ENCODE measurements at regions not wholly inside any gene's neighbourhood (a gene's known extent, or its start where the extent isn't known, plus 50 kb on each side); places are given as distances from the start of the nearest gene placed in this dataset.
"Not testable (repeated sequence)": the region's sequence is repeated elsewhere in the genome, so short reads cannot be mapped to it uniquely, and the experiment has no call there.

GRCh38 chr21:28393279-28393678, 599.4 kb downstream of the LTN1 start:
- no peaks in the 10 kb centered on the region for H3K4me1 Mint-ChIP-seq
- no peaks in the 10 kb centered on the region for H3K27me3 Mint-ChIP-seq
- DNase-seq (no peak), ATAC-seq (no peak)
- H3K4me3 Mint-ChIP-seq, result no peak overlapping the region
- H3K27ac Mint-ChIP-seq, result no peak overlapping the region
- peaks cover 0 to 8% of the 10 kb centered on the region in 2 donors for H3K9me3 Mint-ChIP-seq

- Mint-ChIP-seq H3K4me1 (no peaks in the 10 kb centered on the region), H3K27me3 (no peaks in the 10 kb centered on the region)
- ATAC-seq, result no peak
These were observed 600.5 kb downstream of the LTN1 start for GRCh38 chr21:28391938-28392849.

GRCh38 chr21:28387220-28387619, 605.5 kb downstream of the LTN1 start:
- no peaks in the 10 kb centered on the region for H3K27me3 Mint-ChIP-seq
- H3K4me3 Mint-ChIP-seq, result no peak overlapping the region
- H3K9me3 Mint-ChIP-seq, result no peaks in the 10 kb centered on the region
- no peak for ATAC-seq
- H3K4me1 Mint-ChIP-seq, result no peaks in the 10 kb centered on the region
- no peak for DNase-seq
- no peak overlapping the region for H3K27ac Mint-ChIP-seq

More at GRCh38 chr21:28391938-28392849, 600.5 kb downstream of the LTN1 start:
- Mint-ChIP-seq H3K4me3 (no peak overlapping the region), H3K9me3 (peaks cover 0 to 8% of the 10 kb centered on the region in 2 donors), H3K27ac (no peak overlapping the region)
- DNase-seq, result no peak

GRCh38 chr21:28385845-28386244, 606.8 kb downstream of the LTN1 start:
- Mint-ChIP-seq H3K27ac (no peak overlapping the region), H3K27me3 (no peaks in the 10 kb centered on the region), H3K4me3 (no peak overlapping the region), H3K9me3 (no peaks in the 10 kb centered on the region), H3K4me1 (no peaks in the 10 kb centered on the region)
- DNase-seq (no peak), ATAC-seq (no peak)

GRCh38 chr21:28381000-28381745, 611.5 kb downstream of the LTN1 start:
- H3K27ac Mint-ChIP-seq, ATAC-seq, H3K9me3 Mint-ChIP-seq, H3K4me3 Mint-ChIP-seq, DNase-seq, H3K4me1 Mint-ChIP-seq, H3K27me3 Mint-ChIP-seq: not testable (repeated sequence)

- Mint-ChIP-seq H3K27me3 (no peaks in the 10 kb centered on the region), H3K4me3 (no peak overlapping the region), H3K4me1 (no peaks in the 10 kb centered on the region), H3K9me3 (peaks cover 0 to 4% of the 10 kb centered on the region in 2 donors), H3K27ac (no peak overlapping the region)
- no peak for ATAC-seq
- DNase-seq, result no peak
These were observed 612.4 kb downstream of the LTN1 start for GRCh38 chr21:28380241-28380640.

- DNase-seq (no peak), ATAC-seq (no peak)
- H3K27me3 Mint-ChIP-seq, result no peaks in the 10 kb centered on the region
- no peak overlapping the region for H3K4me3 Mint-ChIP-seq
- peaks cover 7 to 14% of the 10 kb centered on the region in 2 donors for H3K9me3 Mint-ChIP-seq
- H3K4me1 Mint-ChIP-seq, result no peaks in the 10 kb centered on the region
- H3K27ac Mint-ChIP-seq, result no peak overlapping the region
These were observed 614.7 kb downstream of the LTN1 start for GRCh38 chr21:28378026-28378425.

GRCh38 chr21:28375708-28376385, 616.8 kb downstream of the LTN1 start:
- Mint-ChIP-seq H3K4me1 (no peaks in the 10 kb centered on the region), H3K27me3 (no peaks in the 10 kb centered on the region), H3K4me3 (no peak overlapping the region), H3K27ac (no peak overlapping the region), H3K9me3 (peaks cover 7 to 20% of the 10 kb centered on the region in 2 donors)
- no peak for ATAC-seq
- no peak for DNase-seq

GRCh38 chr21:28374881-28375280, 617.8 kb downstream of the LTN1 start:
- H3K9me3 Mint-ChIP-seq, result peaks cover 7 to 20% of the 10 kb centered on the region in 2 donors
- H3K27ac Mint-ChIP-seq, result no peak overlapping the region

GRCh38 chr21:28371713-28372112, 621.0 kb downstream of the LTN1 start:
- ATAC-seq (no peak), DNase-seq (no peak)
- H3K27me3 Mint-ChIP-seq, result no peaks in the 10 kb centered on the region
- H3K4me3 Mint-ChIP-seq, result no peak overlapping the region
- no peak overlapping the region for H3K27ac Mint-ChIP-seq
- H3K9me3 Mint-ChIP-seq, result peaks cover 7 to 20% of the 10 kb centered on the region in 2 donors
- no peaks in the 10 kb centered on the region for H3K4me1 Mint-ChIP-seq

More at GRCh38 chr21:28374881-28375280, 617.8 kb downstream of the LTN1 start:
- no peak for ATAC-seq
- H3K4me1 Mint-ChIP-seq, result no peaks in the 10 kb centered on the region
- DNase-seq, result no peak
- H3K27me3 Mint-ChIP-seq, result no peaks in the 10 kb centered on the region
- H3K4me3 Mint-ChIP-seq, result no peak overlapping the region

- DNase-seq, result no peak
- H3K4me3 Mint-ChIP-seq, result no peak overlapping the region
- no peaks in the 10 kb centered on the region for H3K27me3 Mint-ChIP-seq
- H3K4me1 Mint-ChIP-seq, result no peaks in the 10 kb centered on the region
- no peak overlapping the region for H3K27ac Mint-ChIP-seq
- no peak for ATAC-seq
- H3K9me3 Mint-ChIP-seq, result no peaks in the 10 kb centered on the region
These were observed 633.4 kb downstream of the LTN1 start for GRCh38 chr21:28359300-28359699.

- DNase-seq (no peak), ATAC-seq (no peak)
- Mint-ChIP-seq H3K9me3 (no peaks in the 10 kb centered on the region), H3K27me3 (no peaks in the 10 kb centered on the region), H3K4me1 (no peaks in the 10 kb centered on the region), H3K27ac (no peak overlapping the region), H3K4me3 (no peak overlapping the region)
These were observed 634.0 kb downstream of the LTN1 start for GRCh38 chr21:28358702-28359101.

GRCh38 chr21:28358170-28358569, 634.5 kb downstream of the LTN1 start:
- Mint-ChIP-seq H3K27ac (no peak overlapping the region), H3K9me3 (no peaks in the 10 kb centered on the region)
- no peak for ATAC-seq

GRCh38 chr21:28357743-28358142, 634.9 kb downstream of the LTN1 start:
- Mint-ChIP-seq H3K4me1 (no peaks in the 10 kb centered on the region), H3K27ac (no peak overlapping the region), H3K9me3 (no peaks in the 10 kb centered on the region), H3K27me3 (no peaks in the 10 kb centered on the region), H3K4me3 (no peak overlapping the region)
- no peak for DNase-seq
- no peak for ATAC-seq

More at GRCh38 chr21:28358170-28358569, 634.5 kb downstream of the LTN1 start:
- Mint-ChIP-seq H3K4me3 (no peak overlapping the region), H3K27me3 (no peaks in the 10 kb centered on the region), H3K4me1 (no peaks in the 10 kb centered on the region)
- no peak for DNase-seq

- Mint-ChIP-seq H3K4me1 (no peaks in the 10 kb centered on the region), H3K9me3 (no peaks in the 10 kb centered on the region), H3K4me3 (no peak overlapping the region), H3K27me3 (no peaks in the 10 kb centered on the region), H3K27ac (no peak overlapping the region)
- ATAC-seq (no peak), DNase-seq (no peak)
These were observed 636.3 kb downstream of the LTN1 start for GRCh38 chr21:28356422-28356821.
